22Rv1 (cell line): ENCODE measurements at regions not wholly inside any gene's neighbourhood (a gene's known extent, or its start where the extent isn't known, plus 50 kb on each side); places are given as distances from the start of the nearest gene placed in this dataset.

Source experiments
- ZFX ChIP-seq: fragments of 450-650 bp; IDR thresholded peaks from 2 replicates; pipeline ENCODE4 v1.6.1; 2017; ENCODE audit warnings: antibody characterized with exemption, borderline replicate concordance
- TF ChIP-seq, protein P1 (sequence below): fragments of 450-650 bp; IDR thresholded peaks from 2 replicates; pipeline ENCODE4 v1.5.1; 2017; ENCODE audit warnings: mild to moderate bottlenecking

DNA sequence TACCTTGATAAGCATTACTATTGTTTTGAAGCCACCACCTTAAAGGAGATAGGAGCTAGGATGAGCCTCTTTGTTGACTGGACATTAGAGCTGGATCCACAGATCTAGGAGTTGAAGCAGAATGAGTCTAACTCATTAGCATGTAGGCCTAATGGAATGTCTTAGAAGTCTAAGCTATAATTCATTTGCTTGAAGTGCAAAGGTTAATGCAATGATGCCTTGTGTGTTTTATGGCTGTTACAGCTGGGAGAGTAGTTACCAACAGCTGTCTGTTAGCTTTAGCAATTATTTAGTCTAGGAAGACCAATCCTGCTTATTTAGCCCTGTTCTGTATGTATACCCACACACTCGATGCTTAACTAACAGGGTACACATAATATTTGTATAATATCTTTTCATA lies 419.3 kb downstream of the TUSC7 start:
- TF ChIP-seq, protein P1, sequence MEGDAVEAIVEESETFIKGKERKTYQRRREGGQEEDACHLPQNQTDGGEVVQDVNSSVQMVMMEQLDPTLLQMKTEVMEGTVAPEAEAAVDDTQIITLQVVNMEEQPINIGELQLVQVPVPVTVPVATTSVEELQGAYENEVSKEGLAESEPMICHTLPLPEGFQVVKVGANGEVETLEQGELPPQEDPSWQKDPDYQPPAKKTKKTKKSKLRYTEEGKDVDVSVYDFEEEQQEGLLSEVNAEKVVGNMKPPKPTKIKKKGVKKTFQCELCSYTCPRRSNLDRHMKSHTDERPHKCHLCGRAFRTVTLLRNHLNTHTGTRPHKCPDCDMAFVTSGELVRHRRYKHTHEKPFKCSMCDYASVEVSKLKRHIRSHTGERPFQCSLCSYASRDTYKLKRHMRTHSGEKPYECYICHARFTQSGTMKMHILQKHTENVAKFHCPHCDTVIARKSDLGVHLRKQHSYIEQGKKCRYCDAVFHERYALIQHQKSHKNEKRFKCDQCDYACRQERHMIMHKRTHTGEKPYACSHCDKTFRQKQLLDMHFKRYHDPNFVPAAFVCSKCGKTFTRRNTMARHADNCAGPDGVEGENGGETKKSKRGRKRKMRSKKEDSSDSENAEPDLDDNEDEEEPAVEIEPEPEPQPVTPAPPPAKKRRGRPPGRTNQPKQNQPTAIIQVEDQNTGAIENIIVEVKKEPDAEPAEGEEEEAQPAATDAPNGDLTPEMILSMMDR: no peak
- TF ChIP-seq ZFX: no peak
